ENCODE measurements at regions not wholly inside any gene's neighbourhood (a gene's known extent, or its start where the extent isn't known, plus 50 kb on each side); places are given as distances from the start of the nearest gene placed in this dataset.

DNA sequence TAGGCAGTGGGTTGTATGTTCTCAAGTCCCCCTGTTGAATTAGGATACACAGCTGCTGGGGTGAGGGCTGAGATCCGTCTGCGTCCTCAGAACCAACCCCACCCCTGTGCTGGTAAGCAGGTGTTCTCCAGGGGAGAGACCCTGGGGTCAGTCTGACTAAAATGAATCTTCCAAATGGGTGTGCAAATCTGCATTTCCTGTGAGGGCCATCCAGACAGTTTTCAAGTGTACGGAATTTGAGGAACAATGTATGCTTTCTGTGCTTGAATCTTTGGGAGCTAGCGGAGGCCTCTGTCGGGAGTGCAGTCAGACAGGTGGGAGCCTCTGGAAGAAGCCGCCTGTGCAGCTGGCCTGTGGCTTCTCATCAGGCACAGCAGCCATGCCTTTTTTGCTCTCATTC is 122.9 kb downstream of the MACROH2A1 start:
- H2AFZ ChIP-seq (ENCODE audit: low read depth), result no peak overlapping the region
- no peak overlapping the region for H3K4me2 ChIP-seq
- H3K27ac ChIP-seq (ENCODE audit: low read depth in 2 of 2, low read length in 1 of 2), result no peak overlapping the region
- H3K9ac ChIP-seq, result no peak overlapping the region
- no peaks in the 10 kb centered on the region for H3K79me2 ChIP-seq (ENCODE audit: insufficient read depth)
- H3K36me3 ChIP-seq (replicated peaks in 1 of 2; ENCODE audit: control insufficient read depth in 1 of 2, insufficient read depth in 2 of 2, low read length in 1 of 2), result no peaks in the 10 kb centered on the region
- no peak overlapping the region for H3K4me3 ChIP-seq (ENCODE audit: low read depth in 2 of 2, low read length in 1 of 2)
- ChIA-PET CTCF (no interaction called here), POLR2A (no interaction called here)
- H3K9me3 ChIP-seq, result no peaks in the 10 kb centered on the region
- H4K20me1 ChIP-seq (ENCODE audit: insufficient read depth), result no peaks in the 10 kb centered on the region
- no peak for DNase-seq
- H3K9me2 ChIP-seq, result no peaks in the 10 kb centered on the region
- 77% methylated on average over 6 of the region's 6 CpGs for WGBS (ENCODE audit: low lambda C conversion rate)
- no peaks in the 10 kb centered on the region for H3F3A ChIP-seq (replicated peaks; ENCODE audit: insufficient read depth)
- TF ChIP-seq, protein P1, sequence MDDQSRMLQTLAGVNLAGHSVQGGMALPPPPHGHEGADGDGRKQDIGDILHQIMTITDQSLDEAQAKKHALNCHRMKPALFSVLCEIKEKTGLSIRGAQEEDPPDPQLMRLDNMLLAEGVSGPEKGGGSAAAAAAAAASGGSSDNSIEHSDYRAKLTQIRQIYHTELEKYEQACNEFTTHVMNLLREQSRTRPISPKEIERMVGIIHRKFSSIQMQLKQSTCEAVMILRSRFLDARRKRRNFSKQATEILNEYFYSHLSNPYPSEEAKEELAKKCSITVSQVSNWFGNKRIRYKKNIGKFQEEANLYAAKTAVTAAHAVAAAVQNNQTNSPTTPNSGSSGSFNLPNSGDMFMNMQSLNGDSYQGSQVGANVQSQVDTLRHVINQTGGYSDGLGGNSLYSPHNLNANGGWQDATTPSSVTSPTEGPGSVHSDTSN (IDR thresholded peaks at IDR 0.05), result no peak
- TF ChIP-seq, protein P2, sequence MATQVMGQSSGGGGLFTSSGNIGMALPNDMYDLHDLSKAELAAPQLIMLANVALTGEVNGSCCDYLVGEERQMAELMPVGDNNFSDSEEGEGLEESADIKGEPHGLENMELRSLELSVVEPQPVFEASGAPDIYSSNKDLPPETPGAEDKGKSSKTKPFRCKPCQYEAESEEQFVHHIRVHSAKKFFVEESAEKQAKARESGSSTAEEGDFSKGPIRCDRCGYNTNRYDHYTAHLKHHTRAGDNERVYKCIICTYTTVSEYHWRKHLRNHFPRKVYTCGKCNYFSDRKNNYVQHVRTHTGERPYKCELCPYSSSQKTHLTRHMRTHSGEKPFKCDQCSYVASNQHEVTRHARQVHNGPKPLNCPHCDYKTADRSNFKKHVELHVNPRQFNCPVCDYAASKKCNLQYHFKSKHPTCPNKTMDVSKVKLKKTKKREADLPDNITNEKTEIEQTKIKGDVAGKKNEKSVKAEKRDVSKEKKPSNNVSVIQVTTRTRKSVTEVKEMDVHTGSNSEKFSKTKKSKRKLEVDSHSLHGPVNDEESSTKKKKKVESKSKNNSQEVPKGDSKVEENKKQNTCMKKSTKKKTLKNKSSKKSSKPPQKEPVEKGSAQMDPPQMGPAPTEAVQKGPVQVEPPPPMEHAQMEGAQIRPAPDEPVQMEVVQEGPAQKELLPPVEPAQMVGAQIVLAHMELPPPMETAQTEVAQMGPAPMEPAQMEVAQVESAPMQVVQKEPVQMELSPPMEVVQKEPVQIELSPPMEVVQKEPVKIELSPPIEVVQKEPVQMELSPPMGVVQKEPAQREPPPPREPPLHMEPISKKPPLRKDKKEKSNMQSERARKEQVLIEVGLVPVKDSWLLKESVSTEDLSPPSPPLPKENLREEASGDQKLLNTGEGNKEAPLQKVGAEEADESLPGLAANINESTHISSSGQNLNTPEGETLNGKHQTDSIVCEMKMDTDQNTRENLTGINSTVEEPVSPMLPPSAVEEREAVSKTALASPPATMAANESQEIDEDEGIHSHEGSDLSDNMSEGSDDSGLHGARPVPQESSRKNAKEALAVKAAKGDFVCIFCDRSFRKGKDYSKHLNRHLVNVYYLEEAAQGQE (IDR thresholded peaks at IDR 0.05; ENCODE audit: low read depth, low read length), result no peak
- TF ChIP-seq RCOR1 (IDR thresholded peaks at IDR 0.05; ENCODE audit: low read length), result no peak
- TF ChIP-seq RXRA (IDR thresholded peaks at IDR 0.05; ENCODE audit: borderline replicate concordance, low read depth), result no peak
- TF ChIP-seq, protein P3, sequence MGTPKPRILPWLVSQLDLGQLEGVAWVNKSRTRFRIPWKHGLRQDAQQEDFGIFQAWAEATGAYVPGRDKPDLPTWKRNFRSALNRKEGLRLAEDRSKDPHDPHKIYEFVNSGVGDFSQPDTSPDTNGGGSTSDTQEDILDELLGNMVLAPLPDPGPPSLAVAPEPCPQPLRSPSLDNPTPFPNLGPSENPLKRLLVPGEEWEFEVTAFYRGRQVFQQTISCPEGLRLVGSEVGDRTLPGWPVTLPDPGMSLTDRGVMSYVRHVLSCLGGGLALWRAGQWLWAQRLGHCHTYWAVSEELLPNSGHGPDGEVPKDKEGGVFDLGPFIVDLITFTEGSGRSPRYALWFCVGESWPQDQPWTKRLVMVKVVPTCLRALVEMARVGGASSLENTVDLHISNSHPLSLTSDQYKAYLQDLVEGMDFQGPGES (IDR thresholded peaks at IDR 0.05; ENCODE audit: low read depth, low read length), result no peak
- no peak for TF ChIP-seq EZH2phosphoT487 (IDR thresholded peaks at IDR 0.05; ENCODE audit: borderline replicate concordance, low read depth)
- no peak for TF ChIP-seq MEF2A (IDR thresholded peaks at IDR 0.05; ENCODE audit: borderline replicate concordance, low read depth)
- no peak for TF ChIP-seq RAD21 (IDR thresholded peaks at IDR 0.05; ENCODE audit: low read length)
- no peak for TF ChIP-seq FOSL2 (IDR thresholded peaks at IDR 0.05; ENCODE audit: borderline replicate concordance, low read depth)
- no peak for TF ChIP-seq RFX5 (IDR thresholded peaks at IDR 0.05; ENCODE audit: low read length)
- no peak for TF ChIP-seq GABPA (IDR thresholded peaks at IDR 0.05; ENCODE audit: low read depth)
- no peaks in the 10 kb centered on the region; the same call in 1 of the 2 replicates for H3K27me3 ChIP-seq (ENCODE audit: insufficient read depth)
- H3K4me1 ChIP-seq (ENCODE audit: control insufficient read depth in 1 of 2, insufficient read depth in 2 of 2, low read depth in 1 of 2, low read length in 1 of 2), result no peaks in the 10 kb centered on the region; a peak in 1 of 4 replicates

- H2AFZ ChIP-seq (ENCODE audit: low read depth), result no peak overlapping the region
- POLR2A ChIA-PET, result no interaction called here
- no peak overlapping the region for H3K4me3 ChIP-seq (ENCODE audit: low read depth in 2 of 2, low read length in 1 of 2)
- DNase-seq, result no peak
- no peaks in the 10 kb centered on the region for H4K20me1 ChIP-seq (ENCODE audit: insufficient read depth)
- WGBS (ENCODE audit: low lambda C conversion rate), result 100% methylated on average over 1 of the region's 2 CpGs
- H3K27me3 ChIP-seq (ENCODE audit: insufficient read depth), result no peaks in the 10 kb centered on the region
- H3K27ac ChIP-seq (ENCODE audit: low read depth in 2 of 2, low read length in 1 of 2), result no peak overlapping the region
- no peaks in the 10 kb centered on the region for H3K36me3 ChIP-seq (replicated peaks in 1 of 2; ENCODE audit: control insufficient read depth in 1 of 2, insufficient read depth in 2 of 2, low read length in 1 of 2)
- CTCF ChIA-PET, result interaction anchor here (0.9 kb wide), 1 partner anchor 9 kb away, joined by 3 read pairs; no protein-coding TSS in a partner anchor
- H3K4me2 ChIP-seq, result no peak overlapping the region
- H3K9me2 ChIP-seq, result no peaks in the 10 kb centered on the region
- H3K9ac ChIP-seq, result no peak overlapping the region
- H3F3A ChIP-seq (replicated peaks; ENCODE audit: insufficient read depth), result no peaks in the 10 kb centered on the region
- H3K4me1 ChIP-seq (ENCODE audit: control insufficient read depth in 1 of 2, insufficient read depth in 2 of 2, low read depth in 1 of 2, low read length in 1 of 2), result peaks cover 2 to 16% of the 10 kb centered on the region in 2 experiments; a peak in 3 of 4 replicates
- H3K9me3 ChIP-seq, result no peaks in the 10 kb centered on the region
- no peaks in the 10 kb centered on the region for H3K79me2 ChIP-seq (ENCODE audit: insufficient read depth)
- TF ChIP-seq ZBTB33 (IDR thresholded peaks at IDR 0.05; ENCODE audit: borderline replicate concordance, low read depth) (no peak), RFX5 (IDR thresholded peaks at IDR 0.05; ENCODE audit: low read length) (no peak), RAD21 (IDR thresholded peaks at IDR 0.05; ENCODE audit: low read length) (no peak)
Measured at GRCh38 chr5:135273212-135273611, 125.8 kb downstream of the MACROH2A1 start.
